CD4-positive, alpha-beta T cell (primary cell): ENCODE measurements at regions not wholly inside any gene's neighbourhood (a gene's known extent, or its start where the extent isn't known, plus 50 kb on each side); places are given as distances from the start of the nearest gene placed in this dataset.

Source experiments
- ATAC-seq: fragments of 200-7000 bp; cut with Tn5 transposase; one replicate; pipeline ENCODE4 v1.10.0; 2022; ENCODE audit warnings: mild to moderate bottlenecking; ENCODE audit not compliant: poor library complexity
- CTCF ChIA-PET: fragments of 350-600 bp; sonication (Branson Sonifier 250); formaldehyde crosslinking; loops from one replicate; lab custom pipeline; 2021; ENCODE audit warnings: antibody characterized with exemption, inconsistent platforms; lab: Charles Lee
- POLR2A ChIA-PET: fragments of 350-600 bp; sonication (Branson Sonifier 250); formaldehyde crosslinking; loops from one replicate; lab custom pipeline; 2021; ENCODE audit warnings: antibody characterized with exemption, inconsistent platforms; lab: Charles Lee
- DNase-seq, 14 experiments: peaks; one replicate each; pipeline ENCODE4 v3.0.0-alpha.2; 2013 to 2020; ENCODE audit warnings: mixed read lengths in 2 of 14
- H3K27ac ChIP-seq, 2 donors: one replicate each; pipeline versions ENCODE4 v1.5.1 to v1.7.0; 2013; ENCODE audit warnings: low read length in 2 of 2, low read depth in 1 of 2, mild to moderate bottlenecking in 1 of 2
- H3K27me3 ChIP-seq, 2 experiments: 1 replicate in 1 of 2; 2 replicates in 1 of 2; pipeline versions ENCODE4 v1.6.1 to v1.7.0; 2013; ENCODE audit warnings: low read length in 2 of 2, control low read depth in 1 of 2, mild to moderate bottlenecking in 1 of 2, moderate library complexity in 1 of 2; ENCODE audit not compliant: insufficient read depth in 2 of 2, control insufficient read depth in 1 of 2
- H3K36me3 ChIP-seq: one replicate; pipeline ENCODE4 v1.6.1; 2013; ENCODE audit warnings: low read length, control low read depth; ENCODE audit not compliant: insufficient read depth
- H3K4me1 ChIP-seq: one replicate; pipeline ENCODE4 v1.6.1; 2013; ENCODE audit warnings: low read length, control low read depth; ENCODE audit not compliant: insufficient read depth
- H3K4me3 ChIP-seq: one replicate; pipeline ENCODE4 v1.5.1; 2013; ENCODE audit warnings: mild to moderate bottlenecking, low read length, moderate library complexity
- H3K9me3 ChIP-seq, 2 experiments: 1 replicate in 1 of 2; 2 replicates in 1 of 2; pipeline versions ENCODE4 v1.6.1 to v1.7.0; 2013; ENCODE audit warnings: low read length in 2 of 2, mild to moderate bottlenecking in 2 of 2, control low read depth in 1 of 2, moderate library complexity in 1 of 2; ENCODE audit not compliant: control insufficient read depth in 1 of 2, insufficient read depth in 1 of 2
- H3K27ac Mint-ChIP-seq: one replicate; pipeline ENCODE4 v1.8.0; 2020; ENCODE audit warnings: mixed read lengths
- H3K27me3 Mint-ChIP-seq: one replicate; pipeline ENCODE4 v1.8.0; 2021; ENCODE audit warnings: mixed read lengths
- H3K36me3 Mint-ChIP-seq: one replicate; pipeline ENCODE4 v1.8.0; 2021; ENCODE audit warnings: low read depth, mixed read lengths
- H3K4me1 Mint-ChIP-seq: one replicate; pipeline ENCODE4 v1.8.0; 2021; ENCODE audit warnings: low read depth, mixed read lengths
- H3K4me3 Mint-ChIP-seq: one replicate; pipeline ENCODE4 v1.8.0; 2020; ENCODE audit warnings: mild to moderate bottlenecking, mixed read lengths
- H3K9me3 Mint-ChIP-seq: one replicate; pipeline ENCODE4 v1.8.0; 2020; ENCODE audit warnings: mixed read lengths
- CTCF ChIP-seq: fragments of 200-600 bp; IDR thresholded peaks from one replicate; pipeline ENCODE4 v1.8.0; 2022; ENCODE audit warnings: antibody characterized with exemption, mild to moderate bottlenecking
- intact Hi-C, 2 experiments: fragments of 100-400 bp; cut with DNase I in 1 of 2; cut with micrococcal nuclease in 1 of 2; formaldehyde crosslinking; loops; one replicate each; pipeline versions ENCODE4 v1.15.1 to v1.9.0; 2023 to 2025; cut with DNase I, micrococcal nuclease

- Histone ChIP-seq H3K4me3 (no peak overlapping the region), H3K27ac (no peak overlapping the region), H3K36me3 (no peaks in the 10 kb centered on the region), H3K4me1 (peaks cover 3% of the 10 kb centered on the region), H3K27me3 (no peaks in the 10 kb centered on the region), H3K9me3 (no peaks in the 10 kb centered on the region)
- TF ChIP-seq CTCF = no peak
- Mint-ChIP-seq H3K9me3 (no peaks in the 10 kb centered on the region), H3K36me3 (no peaks in the 10 kb centered on the region), H3K27me3 (no peaks in the 10 kb centered on the region), H3K4me1 (peaks cover 4% of the 10 kb centered on the region), H3K4me3 (no peak overlapping the region), H3K27ac (no peak overlapping the region)
- ATAC-seq (no peak), DNase-seq (peak in 2 of 14 experiments; percentile 13 to 31)
- POLR2A ChIA-PET = interaction anchor here (0.6 kb wide), 1 partner anchor 19 kb away, joined by 3 read pairs; no protein-coding TSS in a partner anchor
- CTCF ChIA-PET = no interaction called here
- intact Hi-C loops = no loop called here
Observed at GRCh38 chr6:134452906-134453305, 135.0 kb upstream of the SGK1 start.

- Mint-ChIP-seq H3K36me3 (no peaks in the 10 kb centered on the region), H3K4me3 (no peak overlapping the region), H3K27ac (no peak overlapping the region), H3K9me3 (no peaks in the 10 kb centered on the region), H3K27me3 (no peaks in the 10 kb centered on the region), H3K4me1 (peaks cover 4% of the 10 kb centered on the region)
- no peaks in the 10 kb centered on the region for H3K27me3 ChIP-seq
- no peak overlapping the region for H3K4me3 ChIP-seq
- TF ChIP-seq CTCF = no peak
- intact Hi-C loops = no loop called here
- H3K36me3 ChIP-seq = no peaks in the 10 kb centered on the region
- ChIA-PET POLR2A (no interaction called here), CTCF (interaction anchor here (0.6 kb wide), 1 partner anchor 272 kb away, joined by 3 read pairs; no protein-coding TSS in a partner anchor)
- no peaks in the 10 kb centered on the region for H3K9me3 ChIP-seq
- H3K4me1 ChIP-seq = peaks cover 3% of the 10 kb centered on the region
- peak in 1 of 14 experiments; percentile 18 for DNase-seq
- ATAC-seq = no peak
- no peak overlapping the region for H3K27ac ChIP-seq
Observed at GRCh38 chr6:134451529-134451928, 133.6 kb upstream of the SGK1 start.

GRCh38 chr6:134449781-134450180 lies 131.9 kb upstream of the SGK1 start:
- H3K27me3 Mint-ChIP-seq = no peaks in the 10 kb centered on the region
- no peaks in the 10 kb centered on the region for H3K9me3 Mint-ChIP-seq
- Histone ChIP-seq H3K9me3 (no peaks in the 10 kb centered on the region), H3K4me1 (no peaks in the 10 kb centered on the region), H3K4me3 (no peak overlapping the region), H3K27ac (no peak overlapping the region), H3K27me3 (no peaks in the 10 kb centered on the region), H3K36me3 (no peaks in the 10 kb centered on the region)
- no peaks in the 10 kb centered on the region for H3K4me1 Mint-ChIP-seq
- no peak overlapping the region for H3K27ac Mint-ChIP-seq
- no peak for TF ChIP-seq CTCF
- ChIA-PET POLR2A (no interaction called here), CTCF (interaction anchor here (1.7 kb wide), 1 partner anchor 14 kb away, joined by 5 read pairs; no protein-coding TSS in a partner anchor)
- no peak overlapping the region for H3K4me3 Mint-ChIP-seq
- H3K36me3 Mint-ChIP-seq = no peaks in the 10 kb centered on the region
- DNase-seq (no peak), ATAC-seq (no peak)
- intact Hi-C loops = no loop called here
